CD4-positive, alpha-beta T cell treated with Interleukin-12 subunit alpha and Interleukin-12 subunit beta, for 1 hour (primary cell): ENCODE measurements at regions not wholly inside any gene's neighbourhood (a gene's known extent, or its start where the extent isn't known, plus 50 kb on each side); places are given as distances from the start of the nearest gene placed in this dataset.

ENCODE experiments used
- DNase-seq: peaks from one replicate; pipeline ENCODE4 v3.0.0-alpha.2; 2020

DNA sequence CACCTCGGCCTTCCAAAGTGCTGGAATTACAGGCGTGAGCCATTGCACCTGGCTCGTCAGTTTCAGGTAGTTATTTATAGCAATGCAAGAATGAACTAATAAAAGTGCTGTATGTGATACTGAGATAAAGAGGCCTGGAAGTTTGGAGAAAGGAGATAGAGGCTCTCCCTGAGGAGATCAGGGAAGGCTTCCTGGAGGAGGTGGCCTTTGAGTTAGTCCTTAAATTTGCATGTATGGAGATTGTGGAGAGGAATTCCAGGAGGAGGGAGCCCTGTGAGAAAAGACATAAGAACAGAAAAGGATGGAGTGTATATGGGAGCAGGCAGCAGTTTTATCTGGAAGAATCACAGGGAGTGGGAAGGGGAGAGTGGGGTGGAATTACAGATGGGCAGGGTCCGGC lies 276.6 kb upstream of the EEF2KMT start:
- no peak for DNase-seq

DNA sequence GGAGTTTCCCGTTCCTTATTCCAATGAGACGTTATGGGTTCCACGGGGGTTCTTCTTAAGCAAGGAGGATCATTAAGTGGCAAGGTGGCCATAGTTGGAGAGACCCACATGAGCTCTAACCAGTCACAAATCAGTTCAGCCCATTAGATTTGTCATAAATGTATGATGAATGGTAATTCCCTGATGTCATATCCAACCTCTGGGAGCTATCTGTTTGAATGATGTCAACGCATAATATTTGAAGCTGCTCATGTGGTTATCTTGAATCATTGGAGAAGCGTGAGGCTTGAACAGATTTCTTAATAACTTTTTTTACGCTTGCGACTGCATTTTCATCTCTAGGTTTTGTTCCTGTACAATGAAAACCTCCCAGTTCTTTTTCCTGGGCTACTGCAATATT lies 270.4 kb upstream of the EEF2KMT start:
- no peak for DNase-seq

DNA sequence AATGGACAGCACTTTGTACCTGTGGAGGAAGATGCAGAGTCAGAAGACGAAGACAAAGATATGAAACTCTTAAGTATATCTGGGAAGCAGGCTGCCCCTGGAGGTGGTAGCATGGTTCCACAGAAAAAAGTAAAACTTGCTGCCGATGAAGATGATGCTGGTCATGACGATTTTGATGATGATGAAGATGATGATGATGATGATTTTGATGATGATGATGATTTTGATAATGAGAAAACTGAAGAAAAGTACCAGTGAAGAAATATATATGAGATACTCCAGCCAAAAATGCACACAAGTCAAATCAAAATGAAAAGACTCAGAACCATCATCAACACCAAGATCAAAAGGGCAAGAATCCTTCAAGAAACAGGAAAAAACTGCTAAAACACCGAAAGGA lies 268.5 kb upstream of the EEF2KMT start:
- DNase-seq: no peak

DNA sequence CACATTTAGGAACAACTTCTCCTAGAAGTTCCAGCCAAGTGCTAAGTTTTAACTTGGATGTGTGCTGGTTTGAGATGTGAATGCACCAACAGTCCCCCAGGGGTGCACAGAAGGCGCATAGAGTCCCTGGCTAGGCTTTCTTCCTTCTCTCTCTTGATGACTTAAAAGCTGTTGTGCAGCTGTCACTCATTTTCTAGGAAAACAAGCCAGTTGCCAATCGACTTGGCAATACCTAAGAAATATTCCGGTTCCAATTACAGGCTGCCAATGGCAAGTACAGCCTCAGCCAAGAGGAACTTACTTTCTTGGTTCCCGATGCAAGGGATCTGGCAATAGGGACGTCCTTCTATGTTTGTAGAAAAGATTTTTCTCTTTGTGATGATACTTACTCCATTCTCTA lies 266.6 kb upstream of the EEF2KMT start:
- DNase-seq: no peak

DNA sequence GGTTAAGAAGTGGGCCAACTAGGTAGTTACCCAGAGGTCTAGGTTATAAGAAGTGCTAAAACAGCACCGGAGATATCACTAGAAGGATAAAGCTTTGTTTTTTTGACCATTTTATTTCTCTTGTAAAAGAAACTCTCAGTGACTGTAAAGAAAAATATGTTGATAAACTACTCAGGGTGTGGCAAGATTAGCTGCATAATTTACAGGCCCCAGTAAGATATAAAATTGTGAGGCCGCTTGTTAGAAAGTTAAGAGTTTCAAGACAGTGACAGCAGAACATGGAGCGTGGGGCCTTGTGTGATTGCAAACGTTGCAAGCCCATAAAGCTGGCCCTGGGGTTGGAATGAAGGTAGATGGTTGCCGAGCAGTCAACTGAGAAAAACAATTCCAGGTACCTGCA lies 263.7 kb upstream of the EEF2KMT start:
- no peak for DNase-seq

DNA sequence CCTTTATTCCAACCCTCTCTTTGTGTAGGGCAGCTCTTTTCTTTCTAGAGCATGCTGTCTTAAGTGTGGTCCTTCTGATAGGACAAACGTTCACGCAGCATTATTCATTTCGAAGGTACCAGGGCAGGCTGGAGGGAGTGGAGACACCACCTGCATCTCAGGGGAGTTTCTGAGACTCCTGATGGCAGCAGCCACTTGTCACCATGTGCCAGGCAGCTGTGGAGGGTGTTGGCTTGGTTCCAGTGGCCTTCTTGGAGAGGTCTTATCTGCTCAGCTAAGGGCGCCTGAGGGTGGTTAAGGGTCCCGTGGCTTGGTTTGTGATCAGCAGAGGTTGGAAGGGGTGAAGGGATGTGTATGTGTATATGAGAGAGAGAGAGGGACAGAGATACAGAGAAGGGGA lies 257.1 kb upstream of the EEF2KMT start:
- DNase-seq: no peak

DNA sequence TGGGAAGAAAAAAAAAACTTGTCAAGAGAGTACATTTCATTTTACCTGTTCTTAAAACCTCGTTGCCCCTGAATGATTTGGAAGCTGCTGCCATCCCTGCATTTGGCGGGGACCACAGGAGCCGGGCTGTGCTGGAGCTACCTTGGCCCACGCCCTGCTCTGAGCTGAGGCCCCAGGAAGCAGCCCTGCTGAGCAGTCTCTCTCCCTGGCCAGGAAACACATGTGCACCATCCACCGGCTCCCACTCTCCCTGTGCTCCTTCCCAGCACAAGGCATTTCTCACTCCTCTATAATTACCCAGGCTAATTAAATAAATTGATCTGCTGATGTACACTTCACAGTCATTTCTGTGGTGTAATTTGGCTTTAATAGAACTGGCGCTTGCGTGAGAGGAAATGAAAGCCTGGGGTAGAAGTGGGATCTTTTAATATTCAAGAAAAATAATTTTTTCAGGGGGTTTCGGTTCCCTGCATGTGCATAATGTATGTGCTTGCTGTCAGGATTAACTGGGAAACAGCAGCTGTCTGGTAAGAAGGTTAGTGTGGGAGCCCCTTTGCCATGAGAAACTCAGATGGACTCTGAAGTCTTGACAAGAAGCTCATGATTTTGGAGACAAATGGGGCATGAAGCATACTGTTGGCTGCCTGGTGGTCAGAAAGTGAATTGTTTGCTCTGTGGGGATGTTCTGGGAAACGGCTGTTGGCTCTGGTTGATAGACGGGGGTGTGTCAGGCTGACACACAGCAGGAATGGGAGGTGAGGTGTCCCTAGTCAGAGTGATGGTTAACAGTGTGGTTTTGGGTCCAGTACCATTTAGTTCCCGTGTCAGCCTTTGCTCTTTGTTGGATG lies 252.3 kb upstream of the EEF2KMT start:
- DNase-seq: no peak

DNA sequence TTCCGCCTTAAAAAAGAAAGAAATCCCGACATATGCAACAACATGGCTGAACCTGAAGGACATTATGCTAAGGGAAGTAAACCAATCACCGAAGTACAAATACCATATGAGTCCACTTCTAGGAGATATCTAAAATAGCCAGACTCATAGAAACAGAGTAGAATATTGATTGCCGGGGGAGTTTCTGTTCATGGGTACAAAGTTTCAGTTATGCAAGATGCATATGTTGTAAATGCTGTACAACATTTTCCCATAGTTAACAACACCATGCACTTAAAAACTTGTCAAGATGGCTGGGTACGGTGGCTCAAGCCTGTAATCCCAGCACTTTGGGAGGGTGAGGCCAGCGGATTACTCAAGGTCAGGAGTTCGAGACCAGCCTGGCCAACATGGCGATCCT lies 251.5 kb upstream of the EEF2KMT start:
- DNase-seq: no peak

DNA sequence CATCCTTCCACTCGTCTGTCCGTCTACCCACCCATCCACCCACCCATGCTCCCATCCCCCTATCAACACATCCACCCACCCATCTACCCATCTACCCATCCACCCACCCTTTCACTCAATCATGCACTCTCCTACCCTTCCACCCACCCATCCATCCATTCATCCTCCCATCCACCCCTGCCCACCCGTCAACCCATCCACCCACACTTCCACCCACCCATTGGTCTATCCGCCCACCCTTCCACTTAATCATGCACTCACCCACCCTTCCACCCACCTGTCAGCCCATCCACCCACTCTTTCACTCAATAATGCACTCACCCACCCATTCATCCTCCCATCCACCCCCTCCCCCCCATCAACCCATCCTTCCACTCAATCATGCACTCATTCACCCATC lies 250.0 kb upstream of the EEF2KMT start:
- no peak for DNase-seq

DNA sequence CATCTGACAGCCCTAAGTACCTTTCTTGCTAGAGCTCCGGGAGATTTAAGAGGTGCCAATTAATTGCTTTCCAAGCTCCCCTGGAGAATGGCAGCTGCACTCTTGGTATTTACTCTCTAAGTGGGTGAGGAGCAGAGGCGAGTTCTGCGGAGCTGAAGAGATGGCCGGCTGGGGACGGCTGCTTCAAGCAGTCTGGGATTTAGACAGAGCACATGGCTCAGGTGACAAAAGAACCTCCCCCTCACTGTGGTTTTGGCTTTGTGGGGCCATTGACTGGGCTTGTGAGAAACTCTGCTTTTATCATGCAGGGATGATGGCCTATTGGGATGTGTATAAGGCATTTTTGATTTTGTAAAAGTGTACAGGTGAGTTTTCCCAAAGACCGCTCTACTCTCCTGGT lies 239.3 kb upstream of the EEF2KMT start:
- DNase-seq: no peak

DNA sequence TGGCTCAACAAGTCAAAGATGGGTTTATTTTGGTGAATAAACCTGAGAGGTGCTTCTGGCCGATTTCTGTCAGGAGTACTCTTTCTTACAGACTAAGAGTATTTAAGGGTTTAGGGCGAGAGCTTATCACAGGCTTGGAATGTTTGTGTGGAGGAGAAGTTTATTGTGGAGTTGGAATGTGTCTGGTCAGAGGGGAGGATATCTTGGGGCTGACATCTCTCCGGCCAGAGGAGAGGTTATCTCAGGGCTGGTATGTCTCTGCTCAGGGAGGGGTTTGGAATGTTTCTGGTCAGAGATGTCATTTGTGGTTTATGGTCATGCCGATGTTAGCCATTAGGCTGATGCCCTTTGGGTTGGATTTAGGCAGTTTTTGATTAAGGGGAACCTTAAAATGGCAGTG lies 236.4 kb upstream of the EEF2KMT start:
- DNase-seq: no peak

DNA sequence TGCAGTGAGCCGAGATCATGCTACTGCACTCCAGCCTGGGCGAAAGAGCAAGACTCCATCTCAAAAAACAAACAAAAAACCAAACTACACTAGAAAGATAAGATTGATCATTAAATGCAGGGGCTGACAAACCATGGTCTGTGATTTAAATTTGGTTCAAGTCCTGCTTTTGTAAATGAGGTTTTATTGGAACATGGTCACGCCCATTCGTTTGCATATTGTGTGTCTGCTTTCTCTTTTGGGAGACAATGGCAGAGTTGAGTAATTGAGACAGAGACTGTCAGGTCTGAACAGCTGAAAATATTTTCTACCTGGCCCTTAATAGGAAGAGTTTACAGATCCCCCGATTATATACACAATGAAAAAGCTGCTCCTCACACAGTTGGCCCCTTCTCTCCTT lies 235.5 kb upstream of the EEF2KMT start:
- no peak for DNase-seq

DNA sequence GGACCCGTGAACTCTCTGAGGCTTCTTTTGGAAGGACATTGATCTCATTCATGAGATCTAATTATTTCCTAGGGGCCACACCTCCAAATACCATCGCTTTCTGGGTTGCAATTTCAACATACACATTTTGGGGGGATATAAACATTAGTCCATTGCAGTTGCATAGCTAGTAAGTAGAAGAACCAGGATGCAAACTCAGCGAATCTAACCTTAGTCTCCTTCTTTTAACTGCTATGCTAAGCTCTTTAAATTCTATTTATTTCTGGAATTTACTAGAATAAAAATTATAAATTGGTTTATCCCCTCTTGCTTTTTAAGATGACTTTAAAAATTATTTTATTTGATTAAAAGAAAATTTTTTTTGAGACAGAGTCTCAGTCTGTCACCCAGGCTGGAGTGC lies 232.5 kb upstream of the EEF2KMT start:
- no peak for DNase-seq

DNA sequence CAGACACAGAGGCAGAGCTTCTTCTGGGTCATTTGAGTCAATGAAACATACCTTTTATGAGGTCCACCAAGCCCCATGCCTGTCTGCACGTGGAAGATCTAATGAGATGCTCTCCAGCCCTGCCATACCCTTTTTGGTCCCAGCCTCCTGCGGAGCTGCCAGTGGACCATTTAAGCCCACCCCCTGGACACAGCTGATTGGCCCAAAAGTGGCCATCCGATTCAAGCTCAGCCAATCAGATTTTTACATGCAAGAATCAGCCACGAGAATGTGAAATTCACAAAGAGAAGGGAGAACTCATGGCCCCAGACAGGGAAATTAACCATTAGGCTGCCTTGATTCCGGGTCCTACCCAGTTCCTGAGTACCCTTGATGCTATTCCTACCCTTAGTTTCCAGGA lies 231.0 kb upstream of the EEF2KMT start:
- no peak for DNase-seq

DNA sequence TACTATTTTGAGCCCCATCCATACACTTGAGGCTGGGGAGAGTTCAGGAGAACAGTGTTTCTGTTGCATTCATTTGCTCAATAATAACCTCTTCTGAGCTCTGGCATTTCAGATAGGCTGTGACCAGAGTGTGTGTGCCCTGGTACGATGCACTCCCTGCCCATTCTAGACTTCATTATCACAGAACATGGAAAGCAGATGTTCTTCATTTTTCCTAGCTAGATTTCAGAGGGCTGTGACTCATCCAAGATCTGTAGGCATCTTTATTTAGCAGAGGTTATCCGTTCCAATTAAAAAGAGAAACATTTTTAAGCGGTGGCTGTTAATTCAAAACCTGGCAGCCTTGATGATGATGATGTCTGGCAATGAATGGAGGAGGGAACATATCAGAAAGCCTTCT lies 228.8 kb upstream of the EEF2KMT start:
- no peak for DNase-seq

DNA sequence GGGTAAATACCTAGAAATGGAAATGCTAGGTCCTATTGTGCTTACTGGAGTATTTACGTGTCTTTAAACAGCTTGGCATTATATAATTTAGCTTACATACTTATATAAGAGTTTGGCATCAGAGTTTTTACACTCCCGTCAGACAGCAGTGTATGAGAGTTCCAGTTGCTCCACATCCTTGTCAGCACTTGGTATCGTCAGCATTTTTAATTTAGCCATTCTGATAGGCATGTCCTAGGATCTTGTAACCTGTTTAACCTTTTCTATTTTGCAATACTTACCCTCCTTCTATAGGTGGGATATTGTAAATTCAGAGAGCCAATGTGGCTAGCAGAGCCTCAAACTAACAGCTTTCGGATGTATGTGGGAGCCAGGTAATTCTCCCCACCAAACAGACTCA lies 228.3 kb upstream of the EEF2KMT start:
- no peak for DNase-seq

DNA sequence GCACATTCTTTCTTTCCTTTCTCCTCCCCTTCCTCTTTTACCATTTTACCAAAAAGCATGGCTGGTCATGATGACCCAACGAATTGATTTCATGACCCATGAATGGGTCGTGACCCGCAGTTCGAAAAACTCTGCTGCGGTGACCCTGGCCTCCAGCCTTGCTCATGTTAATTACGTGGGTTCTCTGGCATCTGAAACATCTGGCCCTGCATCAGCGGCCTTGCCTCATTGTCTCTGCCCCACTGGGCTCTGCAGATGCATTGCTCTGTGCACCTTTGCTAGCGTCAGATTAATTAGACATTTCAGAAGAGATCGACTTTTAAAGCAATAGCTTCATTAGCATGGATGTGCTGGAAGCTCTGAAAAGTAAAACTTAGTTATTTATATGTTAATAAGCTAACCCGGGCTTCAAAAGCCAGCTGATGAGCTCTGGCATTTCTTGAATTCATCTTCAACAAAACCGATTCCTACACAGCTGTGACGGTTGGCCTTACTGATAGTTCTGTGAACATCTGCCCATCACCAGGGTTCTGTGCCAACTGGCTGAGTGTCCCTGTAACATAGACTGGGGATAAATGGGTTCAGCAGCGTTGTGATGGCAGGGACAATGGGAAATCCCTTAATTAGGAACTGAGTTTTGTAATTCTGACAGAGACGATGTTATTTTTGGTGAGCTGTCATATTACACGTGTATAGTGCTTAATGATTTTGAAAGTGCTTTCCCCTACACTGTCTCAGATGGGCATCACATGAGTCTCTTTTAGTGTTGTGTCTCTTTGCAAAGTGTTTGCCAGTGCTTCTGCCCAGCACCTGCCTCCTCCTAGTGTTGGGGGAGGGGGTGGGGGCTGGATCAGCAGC lies 225.9 kb upstream of the EEF2KMT start:
- DNase-seq: no peak

DNA sequence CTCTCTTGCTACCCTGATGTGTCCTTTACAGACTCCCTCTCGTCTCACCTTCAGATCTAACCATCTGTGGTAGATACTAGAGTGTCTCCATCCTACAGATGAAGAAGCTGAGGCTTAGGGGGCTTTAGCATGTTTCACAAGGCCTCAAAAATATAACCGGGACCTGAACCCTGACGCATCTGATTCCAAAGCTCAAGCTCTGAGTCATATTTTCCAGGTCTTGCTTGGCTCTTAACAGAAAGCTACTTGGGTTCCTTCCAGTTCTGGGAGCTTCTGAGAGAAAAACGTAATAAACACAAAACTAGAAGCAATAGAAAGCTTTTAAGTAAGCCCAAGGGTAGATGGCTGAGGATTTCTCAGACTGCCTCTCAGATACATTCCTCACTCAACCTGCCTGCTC lies 224.3 kb upstream of the EEF2KMT start:
- no peak for DNase-seq

DNA sequence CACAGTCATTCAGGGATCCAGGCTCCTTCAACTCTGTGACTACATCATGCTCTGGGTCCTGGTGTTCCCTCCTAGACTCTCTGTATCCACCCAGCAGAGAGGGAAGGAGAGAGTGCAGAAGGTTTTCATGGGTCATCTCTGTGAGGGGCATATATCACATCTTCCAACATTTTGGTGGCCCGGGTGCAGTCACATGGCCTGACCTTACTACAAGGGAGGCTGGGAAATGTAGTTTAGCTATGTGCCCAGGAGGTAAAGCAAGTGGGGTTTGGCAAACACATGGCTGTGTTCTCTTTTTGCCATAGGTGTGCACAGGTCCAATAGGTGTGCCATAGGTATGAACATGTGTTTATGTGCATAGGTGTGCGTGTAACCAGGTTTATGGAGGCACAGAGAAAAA lies 222.2 kb upstream of the EEF2KMT start:
- no peak for DNase-seq

DNA sequence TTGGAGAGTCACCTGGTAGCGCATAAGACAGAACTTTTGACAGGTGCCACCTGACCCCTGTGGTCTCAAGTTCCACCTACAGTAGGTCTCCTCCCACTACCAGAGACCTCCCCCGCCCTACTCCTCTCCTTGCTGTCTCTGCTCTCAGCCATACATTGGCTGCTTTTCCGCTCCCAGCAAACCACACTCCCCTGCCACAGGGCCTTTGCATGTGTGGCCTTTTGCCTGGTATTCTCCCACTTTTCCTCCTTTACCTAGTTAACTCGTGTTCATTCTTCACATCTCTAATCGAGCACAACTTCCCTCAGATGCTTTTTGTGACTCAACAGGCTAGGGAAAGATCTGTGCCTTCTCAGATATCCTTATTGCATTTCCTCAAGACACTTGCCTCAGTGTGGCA lies 218.3 kb upstream of the EEF2KMT start:
- DNase-seq: no peak

DNA sequence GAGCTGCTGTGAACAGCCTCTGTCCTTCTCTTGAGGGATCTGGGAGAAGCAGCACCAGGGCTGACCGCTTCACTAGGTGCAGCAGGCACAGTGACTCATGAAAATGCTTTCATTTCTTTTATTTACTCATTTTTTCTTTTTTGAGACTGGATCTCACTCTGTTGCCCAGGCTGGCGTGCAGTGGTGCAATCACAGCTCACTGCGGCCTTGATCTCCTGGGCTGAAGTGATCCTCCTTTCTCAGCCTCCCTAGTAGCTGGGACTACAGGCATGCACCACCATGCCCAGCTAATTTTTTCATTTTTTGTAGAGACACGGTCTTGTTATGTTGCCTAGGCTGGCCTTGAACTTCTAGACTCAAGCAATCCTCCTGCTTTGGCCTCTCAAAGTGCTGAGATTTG lies 216.8 kb upstream of the EEF2KMT start:
- DNase-seq: no peak

DNA sequence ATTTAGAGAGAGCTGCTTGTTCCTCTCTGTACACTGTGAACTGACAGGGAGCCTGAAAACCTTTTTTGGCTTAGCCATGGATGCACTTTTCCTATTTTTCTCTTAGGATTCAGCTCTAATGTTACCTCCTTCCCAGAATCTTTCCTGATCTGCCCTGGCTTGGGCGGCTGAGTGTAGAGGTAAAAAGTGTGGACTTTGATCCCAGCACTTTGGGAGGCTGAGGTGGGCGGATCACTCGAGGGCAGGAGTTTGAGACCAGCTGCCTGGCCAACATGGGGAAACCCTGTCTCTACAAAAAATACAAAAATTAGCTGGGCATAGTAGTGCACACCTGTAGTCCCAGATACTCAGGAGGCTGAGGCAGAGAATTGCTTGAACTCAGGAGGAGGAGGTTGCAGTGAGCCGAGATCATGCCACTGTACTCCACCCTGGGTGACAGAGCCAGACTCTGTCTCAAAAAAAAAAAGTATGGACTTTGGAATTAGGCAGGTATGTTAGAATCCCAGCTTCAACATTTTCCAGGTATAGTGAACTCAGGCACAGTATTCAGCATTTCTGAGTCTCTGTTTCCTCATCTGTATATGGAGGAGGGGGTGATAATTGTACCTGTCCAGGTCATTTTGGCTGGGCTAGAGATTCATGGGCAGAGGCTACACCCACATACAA lies 212.5 kb upstream of the EEF2KMT start:
- DNase-seq: no peak

DNA sequence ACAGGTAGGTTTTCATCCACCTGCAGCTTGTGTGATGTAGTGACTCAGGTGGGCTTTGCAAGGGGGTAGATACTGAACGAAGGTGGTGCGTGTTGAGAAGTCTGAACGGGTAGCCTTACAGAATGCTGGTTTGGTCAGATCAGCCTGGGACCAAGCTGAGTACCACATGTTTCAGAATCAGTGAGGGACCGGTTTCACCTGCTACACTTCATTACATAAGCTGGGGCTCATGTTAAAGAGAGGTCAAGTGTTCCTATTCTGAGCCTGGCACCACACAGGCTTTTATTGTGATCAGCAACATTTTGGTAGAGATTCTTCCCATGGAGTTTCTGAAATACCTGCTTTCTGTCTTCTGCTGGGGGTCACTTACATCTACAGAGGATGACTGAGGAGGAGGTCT lies 207.4 kb upstream of the EEF2KMT start:
- no peak for DNase-seq
